ENCODE measurements at regions not wholly inside any gene's neighbourhood (a gene's known extent, or its start where the extent isn't known, plus 50 kb on each side); places are given as distances from the start of the nearest gene placed in this dataset.

DNA sequence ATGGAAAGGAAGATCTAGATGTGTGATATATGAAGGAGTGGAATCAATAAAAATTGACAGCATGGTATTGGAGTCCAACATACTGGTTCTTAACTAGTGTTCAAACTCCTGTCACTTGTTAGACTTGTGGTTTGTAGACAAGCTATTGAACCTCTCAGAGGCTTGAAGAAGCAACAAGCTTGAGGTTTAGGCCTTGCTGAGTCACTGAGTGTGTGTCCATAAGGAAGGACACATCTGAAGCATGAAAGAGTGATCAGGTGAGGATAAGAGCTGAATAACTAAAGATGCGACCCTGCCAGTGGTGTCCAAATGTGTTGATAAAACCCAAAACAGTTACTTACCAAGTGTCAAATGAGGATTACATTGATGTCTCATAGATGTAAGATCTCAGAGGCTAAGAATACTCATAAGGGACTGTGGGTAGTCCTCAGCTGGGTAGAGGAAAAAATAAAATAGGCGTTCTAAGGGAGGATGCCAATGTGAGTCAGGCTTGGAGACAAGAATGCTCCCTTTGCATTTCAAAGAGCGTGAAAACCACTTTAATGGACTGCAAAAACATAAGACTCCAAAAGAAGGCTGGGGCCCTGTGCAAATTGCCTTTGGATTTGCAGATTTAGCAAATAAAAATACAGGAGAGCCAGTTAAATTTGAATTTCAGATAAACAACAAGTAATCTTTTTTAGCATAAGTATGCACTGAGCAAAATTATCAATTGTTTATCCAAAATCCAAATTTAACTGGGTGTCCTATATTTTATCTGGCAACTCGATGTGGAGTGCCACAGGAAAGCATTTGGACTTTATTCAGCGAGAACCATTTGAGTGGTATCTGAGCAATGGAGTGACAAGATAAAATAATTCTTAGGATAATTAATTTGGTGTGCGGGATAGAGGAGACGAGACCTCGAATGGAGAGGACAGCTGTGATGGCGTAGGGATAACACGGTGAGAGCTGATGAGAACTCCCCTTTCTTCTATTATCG lies 757.3 kb upstream of the WWC1 start:
- H3K4me3 ChIP-seq, result no peak overlapping the region
- no peak for TF ChIP-seq POLR2AphosphoS5 (IDR thresholded peaks at IDR 0.05; ENCODE audit: borderline replicate concordance, low read depth, low read length)
- no peak for TF ChIP-seq EZH2 (IDR thresholded peaks at IDR 0.05)
- TF ChIP-seq FOXP2 (optimal IDR thresholded peaks at IDR 0.05; ENCODE audit: control extremely low read depth, extremely low read length, insufficient read depth), result no peak
- no peak for DNase-seq (ENCODE audit: low read depth, low spot score)
- H3K9me3 ChIP-seq (ENCODE audit: low read depth, low read length), result 0 out of 2 replicates have a peak, but pooled peaks cover 4% of the 10 kb centered on the region
- H3K27ac ChIP-seq, result no peak overlapping the region
- H3K36me3 ChIP-seq (ENCODE audit: insufficient read depth, low read length), result no peaks in the 10 kb centered on the region
- no peak overlapping the region for H3K9ac ChIP-seq (ENCODE audit: insufficient read length)

DNA sequence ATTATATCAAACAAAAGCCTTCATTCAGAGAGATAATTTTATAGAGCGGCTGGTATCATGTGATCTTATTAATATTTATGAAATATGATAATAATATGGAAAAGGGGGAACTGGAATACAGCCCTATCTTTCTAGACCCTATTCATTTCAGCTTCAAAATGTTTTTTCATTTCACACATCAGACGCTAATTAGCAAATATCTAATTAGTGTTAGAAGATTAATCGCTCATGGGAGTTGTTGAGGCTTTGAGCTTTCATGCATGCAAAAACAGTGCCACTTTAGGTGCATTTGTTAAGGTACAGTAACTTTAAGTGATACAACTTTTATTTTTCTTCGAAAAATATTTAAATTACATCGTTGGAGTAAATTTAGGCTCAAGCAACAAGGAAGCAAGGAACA lies 751.7 kb upstream of the WWC1 start:
- Histone ChIP-seq H3K27ac (no peak overlapping the region), H3K4me3 (no peak overlapping the region), H3K9ac (ENCODE audit: insufficient read length) (no peak overlapping the region), H3K36me3 (ENCODE audit: insufficient read depth, low read length) (no peaks in the 10 kb centered on the region), H3K9me3 (ENCODE audit: low read depth, low read length) (0 out of 2 replicates have a peak, but pooled peaks cover 4% of the 10 kb centered on the region)
- DNase-seq (ENCODE audit: low read depth, low spot score), result no peak
- TF ChIP-seq EZH2 (IDR thresholded peaks at IDR 0.05) (no peak), POLR2AphosphoS5 (IDR thresholded peaks at IDR 0.05; ENCODE audit: borderline replicate concordance, low read depth, low read length) (no peak), FOXP2 (optimal IDR thresholded peaks at IDR 0.05; ENCODE audit: control extremely low read depth, extremely low read length, insufficient read depth) (no peak)

DNA sequence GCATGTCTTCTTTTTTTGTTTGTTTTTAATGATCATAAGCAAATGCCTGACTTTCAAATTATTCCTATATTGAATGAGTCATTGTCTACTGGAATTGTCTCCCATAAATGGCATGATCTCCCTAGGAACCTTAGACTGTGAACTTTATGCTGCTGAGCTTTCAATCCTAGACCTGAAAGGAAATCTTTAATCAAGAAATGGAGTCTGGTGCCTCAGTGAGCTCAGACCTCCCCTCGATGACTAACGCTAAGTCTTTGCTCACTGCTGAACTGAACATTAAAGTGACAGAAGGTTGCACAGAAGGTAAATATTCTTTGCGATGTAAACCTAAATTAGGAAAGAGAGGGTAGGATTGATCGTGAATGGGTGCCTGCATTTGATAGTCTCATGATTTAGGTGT lies 745.2 kb upstream of the WWC1 start:
- no peak overlapping the region for H3K9ac ChIP-seq (ENCODE audit: insufficient read length)
- H3K4me3 ChIP-seq, result no peak overlapping the region
- no peak overlapping the region for H3K27ac ChIP-seq
- DNase-seq (ENCODE audit: low read depth, low spot score), result no peak
- H3K9me3 ChIP-seq (ENCODE audit: low read depth, low read length), result no peaks in the 10 kb centered on the region
- no peak for TF ChIP-seq EZH2 (IDR thresholded peaks at IDR 0.05)
- TF ChIP-seq POLR2AphosphoS5 (IDR thresholded peaks at IDR 0.05; ENCODE audit: borderline replicate concordance, low read depth, low read length), result no peak
- TF ChIP-seq FOXP2 (optimal IDR thresholded peaks at IDR 0.05; ENCODE audit: control extremely low read depth, extremely low read length, insufficient read depth), result no peak
- H3K36me3 ChIP-seq (ENCODE audit: insufficient read depth, low read length), result no peaks in the 10 kb centered on the region

- no peak overlapping the region for H3K4me3 ChIP-seq
- no peaks in the 10 kb centered on the region for H3K9me3 ChIP-seq (ENCODE audit: low read depth, low read length)
- H3K36me3 ChIP-seq (ENCODE audit: insufficient read depth, low read length), result no peaks in the 10 kb centered on the region
- TF ChIP-seq POLR2AphosphoS5 (IDR thresholded peaks at IDR 0.05; ENCODE audit: borderline replicate concordance, low read depth, low read length), result no peak
- TF ChIP-seq FOXP2 (optimal IDR thresholded peaks at IDR 0.05; ENCODE audit: control extremely low read depth, extremely low read length, insufficient read depth), result no peak
- TF ChIP-seq EZH2 (IDR thresholded peaks at IDR 0.05), result no peak
- H3K27ac ChIP-seq, result no peak overlapping the region
- no peak for DNase-seq (ENCODE audit: low read depth, low spot score)
- no peak overlapping the region for H3K9ac ChIP-seq (ENCODE audit: insufficient read length)
These were observed 739.1 kb upstream of the WWC1 start for GRCh38 chr5:167552356-167552755.

DNA sequence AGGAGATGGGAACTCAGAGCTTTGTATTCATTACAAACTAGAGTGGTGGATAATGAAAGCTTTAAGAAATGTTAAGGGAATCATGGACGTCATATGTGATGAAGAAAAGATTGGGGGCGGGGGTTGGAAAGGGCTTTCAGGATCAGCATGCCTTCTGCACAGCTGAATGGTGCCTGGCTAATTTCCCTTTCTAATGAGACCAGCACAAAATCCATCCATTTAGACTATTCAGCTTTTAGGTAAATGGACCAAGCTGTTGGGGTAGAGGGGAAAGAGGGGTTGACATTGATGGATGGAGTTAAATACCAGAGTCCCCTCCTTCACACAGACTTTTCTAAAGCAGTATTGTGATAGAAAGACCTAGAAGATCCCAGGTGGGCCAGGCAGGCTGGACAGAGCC lies 737.9 kb upstream of the WWC1 start:
- no peak overlapping the region for H3K4me3 ChIP-seq
- TF ChIP-seq FOXP2 (optimal IDR thresholded peaks at IDR 0.05; ENCODE audit: control extremely low read depth, extremely low read length, insufficient read depth), result no peak
- TF ChIP-seq EZH2 (IDR thresholded peaks at IDR 0.05), result no peak
- TF ChIP-seq POLR2AphosphoS5 (IDR thresholded peaks at IDR 0.05; ENCODE audit: borderline replicate concordance, low read depth, low read length), result no peak
- H3K9me3 ChIP-seq (ENCODE audit: low read depth, low read length), result no peaks in the 10 kb centered on the region
- no peak for DNase-seq (ENCODE audit: low read depth, low spot score)
- H3K27ac ChIP-seq, result no peak overlapping the region
- no peak overlapping the region for H3K9ac ChIP-seq (ENCODE audit: insufficient read length)
- no peaks in the 10 kb centered on the region for H3K36me3 ChIP-seq (ENCODE audit: insufficient read depth, low read length)

- no peak overlapping the region for H3K9ac ChIP-seq (ENCODE audit: insufficient read length)
- no peak overlapping the region for H3K4me3 ChIP-seq
- no peak for TF ChIP-seq POLR2AphosphoS5 (IDR thresholded peaks at IDR 0.05; ENCODE audit: borderline replicate concordance, low read depth, low read length)
- TF ChIP-seq EZH2 (IDR thresholded peaks at IDR 0.05), result no peak
- TF ChIP-seq FOXP2 (optimal IDR thresholded peaks at IDR 0.05; ENCODE audit: control extremely low read depth, extremely low read length, insufficient read depth), result no peak
- H3K36me3 ChIP-seq (ENCODE audit: insufficient read depth, low read length), result no peaks in the 10 kb centered on the region
- no peaks in the 10 kb centered on the region for H3K9me3 ChIP-seq (ENCODE audit: low read depth, low read length)
- no peak overlapping the region for H3K27ac ChIP-seq
- no peak for DNase-seq (ENCODE audit: low read depth, low spot score)
These were observed 736.7 kb upstream of the WWC1 start for GRCh38 chr5:167554564-167555290.

- TF ChIP-seq POLR2AphosphoS5 (IDR thresholded peaks at IDR 0.05; ENCODE audit: borderline replicate concordance, low read depth, low read length) (no peak), FOXP2 (optimal IDR thresholded peaks at IDR 0.05; ENCODE audit: control extremely low read depth, extremely low read length, insufficient read depth) (no peak), EZH2 (IDR thresholded peaks at IDR 0.05) (no peak)
- no peaks in the 10 kb centered on the region for H3K9me3 ChIP-seq (ENCODE audit: low read depth, low read length)
- H3K27ac ChIP-seq, result no peak overlapping the region
- no peaks in the 10 kb centered on the region for H3K36me3 ChIP-seq (ENCODE audit: insufficient read depth, low read length)
- no peak for DNase-seq (ENCODE audit: low read depth, low spot score)
- H3K9ac ChIP-seq (ENCODE audit: insufficient read length), result no peak overlapping the region
- no peak overlapping the region for H3K4me3 ChIP-seq
These were observed 735.8 kb upstream of the WWC1 start for GRCh38 chr5:167555565-167556166.

DNA sequence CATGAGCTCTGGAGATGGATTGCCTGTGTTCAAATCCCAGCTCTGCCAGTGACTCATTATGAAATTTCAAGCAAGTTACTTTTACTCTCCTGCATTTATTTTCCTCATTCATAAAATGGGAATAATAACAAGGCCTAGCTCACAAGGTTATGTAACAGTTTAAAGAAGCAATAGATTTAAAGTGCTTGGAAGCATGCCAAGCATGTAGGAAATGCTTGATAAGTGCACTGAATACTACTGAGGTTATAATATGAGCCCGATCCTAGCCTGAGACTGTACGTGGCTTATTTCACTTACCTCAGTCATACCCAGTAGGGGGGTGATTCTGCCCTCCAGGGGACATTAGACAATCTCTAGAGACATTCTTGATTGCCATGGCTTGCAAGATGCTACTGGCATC lies 734.1 kb upstream of the WWC1 start:
- Histone ChIP-seq H3K36me3 (ENCODE audit: insufficient read depth, low read length) (no peaks in the 10 kb centered on the region), H3K27ac (no peak overlapping the region), H3K9ac (ENCODE audit: insufficient read length) (no peak overlapping the region), H3K4me3 (no peak overlapping the region), H3K9me3 (ENCODE audit: low read depth, low read length) (no peaks in the 10 kb centered on the region)
- TF ChIP-seq EZH2 (IDR thresholded peaks at IDR 0.05) (no peak), FOXP2 (optimal IDR thresholded peaks at IDR 0.05; ENCODE audit: control extremely low read depth, extremely low read length, insufficient read depth) (no peak), POLR2AphosphoS5 (IDR thresholded peaks at IDR 0.05; ENCODE audit: borderline replicate concordance, low read depth, low read length) (no peak)
- peak; percentile 78 for DNase-seq (ENCODE audit: low read depth, low spot score)
